ENCODE measurements at regions not wholly inside any gene's neighbourhood (a gene's known extent, or its start where the extent isn't known, plus 50 kb on each side); places are given as distances from the start of the nearest gene placed in this dataset.

DNA sequence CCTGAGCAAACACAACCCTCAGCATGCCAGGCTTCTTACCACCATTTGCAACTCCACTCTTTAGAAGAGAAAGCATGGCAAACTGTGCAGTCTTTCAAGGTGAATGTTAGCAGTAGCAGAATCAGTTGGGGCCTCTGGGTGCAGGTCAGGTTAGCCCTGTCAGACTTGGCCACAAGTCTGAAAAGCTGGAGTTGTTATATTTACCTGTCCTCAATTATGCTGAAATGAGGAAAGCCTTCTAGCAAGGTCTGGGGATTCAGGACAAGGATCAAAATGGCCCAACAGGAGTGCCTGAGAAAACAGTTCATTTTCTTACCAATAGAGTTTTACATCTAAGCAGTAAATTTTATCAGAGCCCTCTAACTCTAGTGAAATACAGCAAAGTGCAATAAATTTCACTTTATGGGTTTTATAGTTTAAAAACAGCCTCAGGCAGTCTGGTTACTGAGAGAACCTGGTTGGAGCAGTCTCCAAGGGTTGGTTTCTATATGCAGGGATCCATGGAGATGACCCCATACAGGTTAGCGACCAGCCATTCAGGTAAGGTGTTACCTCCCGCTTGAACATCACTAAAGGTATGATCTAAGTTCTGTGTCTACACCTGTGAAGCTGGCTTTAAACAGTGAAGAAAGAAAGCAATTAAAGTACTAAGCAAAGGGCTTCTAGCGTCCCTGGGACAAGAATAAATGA lies 212.5 kb upstream of the MPPED2 start:
- no peaks in the 10 kb centered on the region for H3K27me3 ChIP-seq
- no peak overlapping the region for H3K4me3 ChIP-seq
- H2AFZ ChIP-seq: no peak overlapping the region
- TF ChIP-seq EZH2 (IDR thresholded peaks at IDR 0.05; ENCODE audit: borderline replicate concordance) (no peak), EZH2phosphoT487 (IDR thresholded peaks at IDR 0.05; ENCODE audit: low read depth, severe bottlenecking, unreplicated experiment) (no peak)
- TF ChIP-seq, protein P1, sequence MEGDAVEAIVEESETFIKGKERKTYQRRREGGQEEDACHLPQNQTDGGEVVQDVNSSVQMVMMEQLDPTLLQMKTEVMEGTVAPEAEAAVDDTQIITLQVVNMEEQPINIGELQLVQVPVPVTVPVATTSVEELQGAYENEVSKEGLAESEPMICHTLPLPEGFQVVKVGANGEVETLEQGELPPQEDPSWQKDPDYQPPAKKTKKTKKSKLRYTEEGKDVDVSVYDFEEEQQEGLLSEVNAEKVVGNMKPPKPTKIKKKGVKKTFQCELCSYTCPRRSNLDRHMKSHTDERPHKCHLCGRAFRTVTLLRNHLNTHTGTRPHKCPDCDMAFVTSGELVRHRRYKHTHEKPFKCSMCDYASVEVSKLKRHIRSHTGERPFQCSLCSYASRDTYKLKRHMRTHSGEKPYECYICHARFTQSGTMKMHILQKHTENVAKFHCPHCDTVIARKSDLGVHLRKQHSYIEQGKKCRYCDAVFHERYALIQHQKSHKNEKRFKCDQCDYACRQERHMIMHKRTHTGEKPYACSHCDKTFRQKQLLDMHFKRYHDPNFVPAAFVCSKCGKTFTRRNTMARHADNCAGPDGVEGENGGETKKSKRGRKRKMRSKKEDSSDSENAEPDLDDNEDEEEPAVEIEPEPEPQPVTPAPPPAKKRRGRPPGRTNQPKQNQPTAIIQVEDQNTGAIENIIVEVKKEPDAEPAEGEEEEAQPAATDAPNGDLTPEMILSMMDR (IDR thresholded peaks at IDR 0.05; ENCODE audit: poor library complexity): no peak
- H3K79me2 ChIP-seq: no peaks in the 10 kb centered on the region
- WGBS (ENCODE audit: low lambda C conversion rate, missing lambda C conversion rate): 81% methylated on average over 3 of the region's 3 CpGs
- no peaks in the 10 kb centered on the region for H4K20me1 ChIP-seq (ENCODE audit: insufficient read depth, poor library complexity, severe bottlenecking)
- no peaks in the 10 kb centered on the region for H3K36me3 ChIP-seq (replicated peaks; ENCODE audit: insufficient read depth, low read depth)
- H3K9me3 ChIP-seq (ENCODE audit: low read depth): no peaks in the 10 kb centered on the region
- DNase-seq (ENCODE audit: low spot score): no peak
- H3K4me2 ChIP-seq: no peak overlapping the region
- H3K9me2 ChIP-seq (replicated peaks; ENCODE audit: insufficient read depth): no peaks in the 10 kb centered on the region
- no peaks in the 10 kb centered on the region for H3K4me1 ChIP-seq (ENCODE audit: insufficient read depth)
- H3K27ac ChIP-seq: no peak overlapping the region

DNA sequence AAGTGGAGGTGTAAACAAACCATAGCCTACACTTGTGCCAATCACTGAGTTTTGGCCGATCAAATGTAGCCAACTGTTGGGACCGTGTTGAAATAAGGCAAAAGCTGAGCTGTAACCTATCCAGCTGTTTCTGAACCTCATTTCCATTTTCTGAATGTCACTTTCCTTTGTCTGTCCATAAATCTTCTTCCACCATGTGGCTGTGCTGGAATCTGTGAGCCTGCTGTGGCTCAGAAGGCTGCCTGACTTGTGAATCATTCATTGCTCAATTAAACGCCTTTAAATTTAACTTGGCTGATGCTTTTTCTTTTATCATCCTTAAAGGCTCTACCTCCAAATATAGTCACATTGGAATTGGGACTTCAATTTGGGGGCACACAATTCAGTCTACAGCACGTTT lies 203.1 kb upstream of the MPPED2 start:
- Histone ChIP-seq H2AFZ (no peak overlapping the region), H3K79me2 (no peaks in the 10 kb centered on the region)

DNA sequence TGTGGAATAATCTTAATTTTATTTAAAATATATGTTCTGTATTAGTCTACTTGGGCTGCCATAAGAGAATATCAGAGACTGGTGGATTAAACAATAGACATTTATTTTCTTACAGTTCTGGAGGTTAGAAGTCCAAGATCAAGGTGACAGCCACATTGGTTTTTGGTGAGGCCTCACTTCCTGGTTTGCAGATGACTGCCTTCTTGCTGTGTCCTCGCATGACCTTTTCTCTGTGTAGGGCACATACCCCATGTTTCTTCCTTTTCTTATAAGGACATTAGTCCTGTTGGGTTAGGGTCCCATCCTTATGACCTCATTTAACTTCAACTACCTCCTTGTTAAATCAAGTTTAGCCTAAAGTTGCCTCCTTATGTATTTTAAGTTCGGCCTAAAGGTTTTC lies 202.7 kb upstream of the MPPED2 start:
- TF ChIP-seq EZH2 (IDR thresholded peaks at IDR 0.05; ENCODE audit: borderline replicate concordance): no peak
- TF ChIP-seq EZH2phosphoT487 (IDR thresholded peaks at IDR 0.05; ENCODE audit: low read depth, severe bottlenecking, unreplicated experiment): no peak
- TF ChIP-seq, protein P1 (IDR thresholded peaks at IDR 0.05; ENCODE audit: poor library complexity): no peak
- no peak overlapping the region for H3K4me3 ChIP-seq
- 95% methylated on average over 2 of the region's 2 CpGs for WGBS (ENCODE audit: low lambda C conversion rate, missing lambda C conversion rate)
- peaks cover 7% of the 10 kb centered on the region for H3K4me1 ChIP-seq (ENCODE audit: insufficient read depth)
- no peaks in the 10 kb centered on the region for H3K27me3 ChIP-seq
- no peaks in the 10 kb centered on the region for H3K36me3 ChIP-seq (replicated peaks; ENCODE audit: insufficient read depth, low read depth)
- no peaks in the 10 kb centered on the region for H3K79me2 ChIP-seq
- no peaks in the 10 kb centered on the region for H3K9me3 ChIP-seq (ENCODE audit: low read depth)
- no peaks in the 10 kb centered on the region for H3K9me2 ChIP-seq (replicated peaks; ENCODE audit: insufficient read depth)
- no peak overlapping the region for H3K4me2 ChIP-seq
- no peaks in the 10 kb centered on the region for H4K20me1 ChIP-seq (ENCODE audit: insufficient read depth, poor library complexity, severe bottlenecking)
- no peak for DNase-seq (ENCODE audit: low spot score)
- no peak overlapping the region for H2AFZ ChIP-seq
- H3K27ac ChIP-seq: no peak overlapping the region

More for the DNA sequence above, 203.1 kb upstream of the MPPED2 start:
- H3K27me3 ChIP-seq: no peaks in the 10 kb centered on the region
- DNase-seq (ENCODE audit: low spot score): no peak
- WGBS (ENCODE audit: low lambda C conversion rate, missing lambda C conversion rate): 85% methylated on average over 4 of the region's 4 CpGs
- H3K9me2 ChIP-seq (replicated peaks; ENCODE audit: insufficient read depth): no peaks in the 10 kb centered on the region
- H3K36me3 ChIP-seq (replicated peaks; ENCODE audit: insufficient read depth, low read depth): no peaks in the 10 kb centered on the region
- no peak overlapping the region for H3K27ac ChIP-seq
- no peaks in the 10 kb centered on the region for H3K9me3 ChIP-seq (ENCODE audit: low read depth)
- H3K4me1 ChIP-seq (ENCODE audit: insufficient read depth): peaks cover 7% of the 10 kb centered on the region
- TF ChIP-seq, protein P1 (IDR thresholded peaks at IDR 0.05; ENCODE audit: poor library complexity): no peak
- H3K4me3 ChIP-seq: no peak overlapping the region
- H3K4me2 ChIP-seq: no peak overlapping the region
- no peaks in the 10 kb centered on the region for H4K20me1 ChIP-seq (ENCODE audit: insufficient read depth, poor library complexity, severe bottlenecking)

All from hepatocyte (in vitro differentiated cells).